ENCODE measurements at regions not wholly inside any gene's neighbourhood (a gene's known extent, or its start where the extent isn't known, plus 50 kb on each side); places are given as distances from the start of the nearest gene placed in this dataset.
A peak's percentile ranks its signal among the peaks of the same experiment; 100 is the strongest.
"Not testable (repeated sequence)": the region's sequence is repeated elsewhere in the genome, so short reads cannot be mapped to it uniquely, and the experiment has no call there.

DNA sequence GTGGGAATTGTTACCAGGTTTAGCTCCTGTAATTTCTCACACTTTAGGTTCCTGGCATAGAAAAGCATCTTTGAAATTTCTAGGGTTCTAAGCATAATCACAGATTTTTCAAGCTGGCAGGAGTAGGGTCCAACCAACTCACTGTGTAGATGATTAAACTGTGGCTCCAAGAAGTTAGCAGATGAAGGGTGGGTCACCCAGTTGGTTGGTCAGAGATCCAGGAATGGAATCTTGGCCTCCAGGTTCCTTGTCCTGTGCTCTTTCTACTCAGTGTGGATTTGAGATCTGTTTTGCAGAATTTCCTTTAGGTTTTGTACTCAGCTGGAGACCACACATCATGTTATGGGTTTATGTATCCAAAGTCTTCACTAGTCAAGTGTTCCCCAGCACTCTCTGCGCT, 90.3 kb upstream of the MAML3 start:
- DNase-seq: no peak

- DNase-seq: peak; percentile 9
These were observed 89.3 kb upstream of the MAML3 start for GRCh38 chr4:140243278-140243753.

DNA sequence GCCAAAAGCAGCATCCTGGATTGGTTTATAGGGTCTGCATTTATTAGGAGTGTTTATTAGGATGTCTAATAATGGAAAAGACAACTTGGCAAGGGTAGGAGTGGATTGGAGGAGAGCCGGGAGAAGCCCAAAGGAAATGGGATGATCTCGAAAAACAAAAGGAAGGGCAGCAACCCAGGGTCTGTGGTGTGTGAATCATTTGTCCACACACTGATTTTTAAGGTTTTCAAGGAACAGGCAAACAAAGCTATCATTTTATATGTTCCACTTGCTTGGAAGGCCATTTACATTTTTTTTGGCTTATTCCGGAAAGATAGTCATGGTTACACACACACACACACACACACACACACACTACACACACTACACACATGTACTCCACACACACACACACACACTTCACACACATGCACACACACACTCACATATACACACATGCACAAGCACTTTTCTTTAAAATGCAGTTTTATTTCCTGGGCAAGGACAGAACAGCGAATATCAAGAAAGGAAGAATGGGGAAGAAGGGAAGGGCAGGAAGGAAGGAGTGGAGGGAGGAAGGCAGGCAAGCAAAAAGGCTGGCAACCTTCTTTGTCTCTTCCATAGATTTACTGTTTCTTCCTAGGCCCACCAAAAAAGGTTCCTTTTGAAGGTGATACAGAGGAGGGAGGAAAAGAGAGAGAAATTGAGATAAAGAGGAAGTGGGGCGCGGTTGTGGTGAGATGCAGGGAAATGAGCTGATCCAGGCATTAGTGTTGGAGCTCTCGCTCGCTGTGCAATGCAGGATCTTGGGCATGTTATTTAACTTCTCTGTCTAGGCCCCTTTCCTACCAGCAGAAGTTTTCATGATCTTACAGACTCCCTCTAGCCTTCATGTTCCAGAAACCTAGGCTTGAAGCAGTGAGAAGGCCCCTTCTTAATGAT, 88.6 kb upstream of the MAML3 start:
- DNase-seq: no peak

DNA sequence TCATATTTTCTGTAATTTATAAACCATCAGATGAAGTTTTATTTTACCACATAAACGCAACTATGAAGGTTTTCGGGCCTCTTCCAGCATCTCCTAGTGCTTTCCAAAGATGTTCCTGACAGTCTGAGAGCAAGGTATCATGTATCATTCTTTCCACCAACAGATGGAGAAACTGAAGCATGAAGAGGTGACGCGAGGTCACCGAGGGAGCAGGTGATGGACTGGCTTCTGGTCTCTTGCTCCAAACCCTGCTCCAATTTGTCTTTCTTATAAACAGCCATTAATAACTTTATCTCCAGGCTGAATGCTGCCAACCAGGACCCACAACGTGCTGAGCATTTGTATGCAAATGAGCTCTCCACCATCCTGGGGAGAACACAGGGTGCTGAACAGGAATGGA, 86.3 kb upstream of the MAML3 start:
- DNase-seq: no peak

- DNase-seq: no peak
These were observed 85.3 kb upstream of the MAML3 start for GRCh38 chr4:140239311-140239710.

- no peak for DNase-seq
These were observed 84.5 kb upstream of the MAML3 start for GRCh38 chr4:140238351-140239056.

DNA sequence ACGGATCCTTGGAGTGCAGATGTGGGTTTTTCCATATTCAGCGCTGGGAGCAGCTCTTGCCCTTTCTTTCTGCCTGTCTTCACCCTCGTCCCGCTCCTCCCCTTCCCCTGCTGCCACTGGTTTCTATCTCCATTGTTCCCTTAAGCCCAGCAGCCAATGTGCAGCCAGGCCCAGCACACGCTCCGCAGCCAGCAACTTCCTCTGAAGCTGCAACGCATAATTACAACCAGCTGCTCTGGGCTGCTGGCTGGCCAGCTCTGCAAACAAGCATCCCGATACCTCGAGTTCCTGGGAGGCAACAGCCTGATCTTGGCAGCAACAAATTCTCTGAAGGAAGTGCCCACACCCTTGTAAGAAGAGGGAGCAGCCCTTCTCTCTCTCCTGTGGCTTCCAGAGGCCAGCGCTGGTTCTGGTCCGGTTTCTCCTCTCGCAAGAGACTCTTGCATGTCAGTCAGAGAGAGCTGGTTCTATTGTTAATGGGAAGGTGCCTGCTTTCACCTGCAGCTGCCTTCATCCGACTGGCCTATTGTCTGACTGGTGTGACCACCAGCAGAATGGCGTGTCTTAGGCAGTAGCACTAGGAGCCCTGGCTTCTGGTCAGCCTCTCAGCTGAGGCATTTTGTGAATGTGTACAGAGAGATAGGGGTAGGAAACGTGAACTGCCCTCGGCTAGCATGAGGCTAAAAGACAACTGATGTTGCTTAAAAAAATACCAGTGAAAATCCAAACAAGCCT, 83.8 kb upstream of the MAML3 start:
- DNase-seq: no peak

- DNase-seq: no peak
These were observed 82.7 kb upstream of the MAML3 start for GRCh38 chr4:140236654-140237169.

DNA sequence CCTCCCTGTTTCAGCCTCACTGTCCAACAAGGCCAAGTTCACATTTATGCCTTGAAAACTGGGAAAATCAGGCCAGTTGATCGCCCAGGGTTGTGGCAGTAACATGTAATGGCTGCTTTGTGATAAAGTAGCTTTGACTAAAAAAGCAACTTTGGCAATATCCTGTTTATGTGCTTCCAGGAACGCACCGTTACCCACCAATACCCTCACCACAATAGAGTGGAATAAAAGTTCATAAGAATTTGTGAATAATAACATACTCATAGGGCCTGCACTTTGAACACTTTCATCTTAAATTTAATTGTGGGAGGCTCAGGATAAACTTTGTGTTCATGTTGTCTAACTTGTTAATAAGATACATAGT, 80.7 kb upstream of the MAML3 start:
- DNase-seq: no peak

DNA sequence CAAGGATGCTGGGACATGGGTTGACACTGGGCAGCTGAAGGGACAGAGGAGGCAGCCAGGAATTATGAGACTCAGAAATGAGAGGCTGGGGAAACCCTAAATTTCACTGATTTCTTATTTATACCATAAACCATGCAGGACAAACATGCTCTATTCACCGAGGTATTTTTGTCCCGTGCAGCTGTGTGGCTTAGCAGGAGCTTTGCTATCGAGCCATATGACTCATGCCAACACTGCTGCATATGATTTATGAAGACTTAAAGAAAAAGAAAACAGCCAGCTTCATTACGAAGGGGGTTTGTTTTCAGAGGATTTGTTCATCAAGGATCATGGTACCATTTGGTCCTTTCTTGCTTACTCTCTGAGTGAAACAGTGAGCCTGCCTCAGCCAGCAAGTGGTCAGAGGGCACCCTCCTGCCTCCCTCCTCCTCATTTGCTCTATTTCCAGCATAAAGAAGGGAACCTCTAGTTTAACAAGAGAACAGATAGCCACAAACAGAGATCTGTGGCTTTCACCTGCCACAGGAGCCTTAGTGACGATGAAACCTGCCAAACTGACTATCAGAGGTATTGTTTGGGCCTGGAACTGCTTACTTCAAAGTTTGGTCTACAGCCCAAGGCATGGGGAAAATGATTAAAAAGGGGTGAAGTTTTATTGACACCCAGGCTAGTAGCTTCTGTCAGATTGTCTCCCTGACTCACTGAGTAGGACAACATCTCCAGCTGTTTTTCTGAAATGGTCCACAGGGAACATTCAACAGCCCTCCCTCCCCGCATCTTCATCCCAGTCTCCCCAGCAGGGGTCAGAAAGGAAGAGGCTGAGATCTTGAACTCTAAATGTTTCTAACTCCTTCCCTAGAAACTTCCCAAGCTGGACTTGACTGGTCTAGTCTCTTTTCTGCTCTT, 80.1 kb upstream of the MAML3 start:
- no peak for DNase-seq

DNA sequence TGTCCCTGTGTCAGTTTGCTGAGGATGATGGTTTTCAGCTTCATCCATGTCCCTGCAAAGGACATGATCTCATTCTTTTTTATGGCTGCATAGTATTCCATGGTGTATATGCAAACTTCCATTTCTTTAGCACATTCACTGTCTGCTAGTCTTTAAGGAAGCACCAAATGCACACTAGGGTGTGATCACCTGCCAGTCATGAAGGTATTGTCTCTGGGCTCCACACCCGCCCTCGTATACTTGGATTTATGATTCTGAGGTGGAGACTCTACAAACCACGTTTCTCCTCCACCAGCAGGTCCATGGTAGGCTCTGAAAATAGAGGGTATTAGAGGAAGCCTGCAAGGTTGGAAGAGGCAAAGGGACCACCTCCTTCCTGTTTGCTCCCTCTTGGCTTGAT, 75.9 kb upstream of the MAML3 start:
- no peak for DNase-seq

GRCh38 chr4:140227286-140227685, 73.3 kb upstream of the MAML3 start:
- no peak for DNase-seq

- no peak for DNase-seq
These were observed 69.2 kb upstream of the MAML3 start for GRCh38 chr4:140223056-140223810.

GRCh38 chr4:140222171-140222570, 68.2 kb upstream of the MAML3 start:
- DNase-seq: no peak

- no peak for DNase-seq
These were observed 66.1 kb upstream of the MAML3 start for GRCh38 chr4:140220058-140220457.

DNA sequence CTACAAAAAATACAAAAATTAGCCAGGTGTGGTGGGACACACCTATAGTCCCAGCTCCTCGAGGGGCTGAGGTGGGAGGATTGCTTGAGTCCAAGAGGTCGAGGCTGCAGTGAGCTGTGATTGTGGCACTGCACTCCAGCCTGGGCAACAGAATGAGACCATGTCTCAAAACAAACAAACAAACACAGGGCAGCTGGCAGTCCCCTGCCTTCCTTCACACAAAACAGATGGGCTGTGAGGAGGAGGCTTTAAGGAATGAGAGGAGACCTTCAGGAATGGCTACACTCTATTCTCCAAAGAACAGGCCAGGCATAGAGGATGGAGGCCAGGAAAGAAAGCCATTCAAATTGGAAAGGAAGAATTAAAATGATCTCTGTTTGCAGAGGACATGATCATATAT, 65.6 kb upstream of the MAML3 start:
- no peak for DNase-seq

- DNase-seq: not testable (repeated sequence)
These were observed 65.1 kb upstream of the MAML3 start for GRCh38 chr4:140219070-140219469.

- no peak for DNase-seq
These were observed 59.8 kb upstream of the MAML3 start for GRCh38 chr4:140213749-140214148.

- no peak for DNase-seq
These were observed 59.1 kb upstream of the MAML3 start for GRCh38 chr4:140213116-140213515.

DNA sequence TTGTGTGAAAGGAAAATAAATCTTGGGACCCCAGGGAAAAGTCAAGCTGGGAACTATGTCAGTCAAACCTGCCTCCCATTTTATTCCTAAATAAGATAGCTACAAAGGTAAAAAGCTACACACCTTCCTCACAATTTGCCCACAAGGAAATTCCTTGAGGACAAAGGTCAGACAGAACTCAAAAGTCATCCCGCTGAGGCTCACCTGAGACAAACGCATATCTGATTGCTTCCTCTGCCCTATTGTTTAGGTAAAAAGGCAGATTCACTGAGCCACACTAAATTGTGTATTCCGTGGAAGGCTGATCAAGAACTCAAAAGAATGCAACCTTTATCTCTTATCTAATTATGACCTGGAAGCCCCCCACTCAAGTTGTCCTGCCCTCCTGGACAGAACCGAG, 58.7 kb upstream of the MAML3 start:
- no peak for DNase-seq

DNA sequence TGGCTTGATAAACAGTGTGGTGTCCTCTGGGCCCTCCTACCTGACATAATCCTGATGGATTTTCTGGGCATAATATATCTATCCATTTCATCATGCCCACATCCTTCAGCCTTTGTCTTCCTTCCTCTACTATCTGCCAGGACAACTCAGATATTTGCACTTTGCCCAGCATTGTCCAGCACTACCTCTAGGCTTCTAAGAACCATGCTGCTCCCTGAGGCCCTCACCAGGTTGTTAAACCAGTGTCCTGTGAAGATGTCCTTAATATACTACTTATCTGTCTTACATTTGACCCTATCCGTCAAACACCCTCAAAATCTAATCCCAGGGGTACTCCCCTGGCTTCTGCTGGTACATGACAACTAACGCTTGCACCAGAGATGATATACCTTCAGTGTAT, 58.2 kb upstream of the MAML3 start:
- DNase-seq: no peak
